ENCODE measurements at regions not wholly inside any gene's neighbourhood (a gene's known extent, or its start where the extent isn't known, plus 50 kb on each side); places are given as distances from the start of the nearest gene placed in this dataset.

DNA sequence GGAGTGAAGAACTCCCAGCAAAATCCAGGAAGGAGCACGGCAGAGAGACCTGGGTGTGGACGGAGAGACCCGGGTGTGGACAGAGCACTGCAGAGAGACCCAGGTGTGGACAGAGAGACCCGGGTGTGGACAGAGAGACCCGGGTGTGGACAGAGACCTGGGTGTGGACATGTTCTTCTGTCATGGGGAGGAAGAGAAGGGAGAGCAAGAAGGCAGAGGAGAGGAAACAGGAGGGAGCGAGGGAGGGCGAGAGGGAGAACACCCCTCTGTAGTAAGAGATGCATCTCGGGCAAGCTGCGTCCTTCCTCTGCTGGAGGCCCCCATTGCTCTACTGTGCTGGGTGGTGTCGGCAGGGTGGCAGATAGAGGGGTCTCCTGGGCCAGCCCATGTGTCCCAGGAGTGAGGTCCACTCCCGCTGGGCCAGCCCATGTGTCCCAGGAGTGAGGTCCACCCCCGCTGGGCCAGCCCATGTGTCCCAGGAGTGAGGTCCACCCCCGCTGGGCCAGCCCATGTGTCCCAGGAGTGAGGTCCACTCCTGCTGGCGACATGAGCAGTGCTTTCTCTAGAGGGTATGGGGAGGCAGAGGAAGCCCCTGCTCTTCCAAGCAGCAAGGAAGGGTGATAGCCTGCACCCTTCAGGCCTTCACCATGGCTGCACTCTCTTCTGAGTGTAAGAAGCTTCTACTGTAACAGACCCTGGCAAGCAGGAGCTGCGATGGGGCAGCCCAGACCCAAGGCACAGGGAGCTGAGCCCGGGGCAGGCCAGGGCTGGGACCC is 934.2 kb downstream of the BRD1 start:
- Histone ChIP-seq H3K9ac (ENCODE audit: insufficient read depth, low read depth, low read length) (no peak overlapping the region), H3K4me3 (replicated peaks in 1 of 3; ENCODE audit: insufficient read depth in 1 of 3, low read depth in 2 of 3, low read length in 3 of 3) (no peak overlapping the region), H3K79me2 (ENCODE audit: insufficient read depth, low read length) (no peaks in the 10 kb centered on the region), H4K20me1 (ENCODE audit: insufficient read depth, low read length) (no peaks in the 10 kb centered on the region), H3K36me3 (replicated peaks in 1 of 2; ENCODE audit: control insufficient read depth in 1 of 2, insufficient read depth in 2 of 2, low read length in 2 of 2) (no peaks in the 10 kb centered on the region), H2AFZ (ENCODE audit: low read length) (no peak overlapping the region), H3K27ac (ENCODE audit: extremely low read length, insufficient read depth, low read length) (no peak overlapping the region), H3K4me2 (ENCODE audit: low read depth, low read length) (no peak overlapping the region), H3K27me3 (ENCODE audit: control insufficient read depth in 1 of 2, insufficient read depth in 2 of 2, low read length in 2 of 2) (peaks cover 1 to 72% of the 10 kb centered on the region in 2 experiments; a peak in 3 of 5 replicates), H3K4me1 (ENCODE audit: insufficient read depth, low read length) (no peaks in the 10 kb centered on the region), H3K9me3 (ENCODE audit: low read length) (no peaks in the 10 kb centered on the region)
- POLR2A ChIA-PET, result no interaction called here
- TF ChIP-seq ZNF225 (CRISPR knock-in tag; IDR thresholded peaks at IDR 0.05) (no peak), RORA (CRISPR knock-in tag; IDR thresholded peaks at IDR 0.05) (no peak), ARID3A (IDR thresholded peaks at IDR 0.05; ENCODE audit: low read depth, low read length) (no peak), TP53 (CRISPR knock-in tag; conservative IDR thresholded peaks at IDR 0.05) (no peak), ZNF354B (CRISPR knock-in tag; IDR thresholded peaks at IDR 0.05) (no peak), DMAP1 (CRISPR knock-in tag; IDR thresholded peaks at IDR 0.05) (no peak), ARID4A (CRISPR knock-in tag; IDR thresholded peaks at IDR 0.05; ENCODE audit: borderline replicate concordance) (no peak), KMT2A (CRISPR knock-in tag; IDR thresholded peaks at IDR 0.05) (no peak), ATF6 (CRISPR knock-in tag; conservative IDR thresholded peaks at IDR 0.05) (no peak)
- peak; percentile 37; the same call in 2 of the 3 replicates for ATAC-seq
- 31% methylated on average over 11 of the region's 16 CpGs for WGBS (ENCODE audit: low lambda C conversion rate)
- no TSS peak for BruUV-seq (replicated peaks)
- DNase-seq (ENCODE audit: low spot score), result no peak
- in situ Hi-C loops (cut with HindIII; ENCODE audit: extremely low pct_ligation_motif_present, low pct_unique_long_range_greater_than_20kb), result no loop called here
- intact Hi-C loops (cut with micrococcal nuclease; ENCODE audit: unreplicated experiment), result no loop called here
- CTCF ChIA-PET (ENCODE audit: low intra/inter-chr PET ratio, low total read pairs), result no interaction called here
- FAIRE-seq, result no peak

All from HepG2 (cell line).